Osteoblast (primary cell): ENCODE measurements at regions not wholly inside any gene's neighbourhood (a gene's known extent, or its start where the extent isn't known, plus 50 kb on each side); places are given as distances from the start of the nearest gene placed in this dataset.

Experiments used
- DNase-seq: peaks from one replicate; pipeline ENCODE4 v3.0.0; 2011; ENCODE audit warnings: low spot score, mixed read lengths; ENCODE audit not compliant: insufficient read length; ENCODE audit errors: missing footprints
- H2AFZ ChIP-seq: 2 replicates; pipeline ENCODE4 v1.6.0; 2011; ENCODE audit warnings: mild to moderate bottlenecking, low read length
- H3K27ac ChIP-seq: 2 replicates; pipeline ENCODE4 v1.5.1; 2011; ENCODE audit warnings: mild to moderate bottlenecking, low read depth, low read length, moderate library complexity
- H3K27me3 ChIP-seq: 2 replicates; pipeline ENCODE4 v1.6.0; 2012; ENCODE audit warnings: mild to moderate bottlenecking, control low read depth, inconsistent platforms, low read length, moderate library complexity; ENCODE audit not compliant: insufficient read depth
- H3K36me3 ChIP-seq: 2 replicates; pipeline ENCODE4 v1.5.1; 2011; ENCODE audit warnings: mild to moderate bottlenecking, low read length, control low read depth, moderate library complexity; ENCODE audit not compliant: insufficient read depth
- H3K4me1 ChIP-seq: 2 replicates; pipeline ENCODE4 v1.5.1; 2011; ENCODE audit warnings: mild to moderate bottlenecking, low read length, control low read depth, moderate library complexity; ENCODE audit not compliant: insufficient read depth
- H3K4me2 ChIP-seq: 2 replicates; pipeline ENCODE4 v1.6.0; 2011; ENCODE audit warnings: mild to moderate bottlenecking, low read length; ENCODE audit not compliant: insufficient read depth
- H3K4me3 ChIP-seq: fragments of 200-600 bp; sonication (generic); 3 replicates; pipeline ENCODE4 v1.5.1; 2012; ENCODE audit warnings: mild to moderate bottlenecking, low read length, inconsistent platforms; ENCODE audit not compliant: insufficient read depth
- H3K79me2 ChIP-seq: 2 replicates; pipeline ENCODE4 v1.6.0; 2012; ENCODE audit warnings: mild to moderate bottlenecking, low read length, control low read depth, inconsistent platforms; ENCODE audit not compliant: insufficient read depth
- H3K9me3 ChIP-seq: 2 replicates; pipeline ENCODE4 v1.5.1; 2011; ENCODE audit warnings: low read depth, low read length, control low read depth
- H4K20me1 ChIP-seq: 2 replicates; pipeline ENCODE4 v1.6.0; 2012; ENCODE audit warnings: mild to moderate bottlenecking, low read length, control low read depth; ENCODE audit not compliant: insufficient read depth
- CTCF ChIP-seq: IDR thresholded peaks from 2 replicates; pipeline ENCODE4 v1.5.1; 2011; ENCODE audit warnings: mild to moderate bottlenecking, low read depth, low read length, moderate library complexity; ENCODE audit errors: extremely low read depth

GRCh38 chr7:25770670-25771069, 381.3 kb upstream of the NFE2L3 start:
- H3K9me3 ChIP-seq: no peaks in the 10 kb centered on the region
- H3K79me2 ChIP-seq: no peaks in the 10 kb centered on the region
- H3K4me3 ChIP-seq: no peak overlapping the region
- H3K4me2 ChIP-seq: no peak overlapping the region
- no peaks in the 10 kb centered on the region for H3K27me3 ChIP-seq
- no peak for TF ChIP-seq CTCF
- no peaks in the 10 kb centered on the region for H3K4me1 ChIP-seq
- no peak for DNase-seq
- no peaks in the 10 kb centered on the region for H4K20me1 ChIP-seq
- no peak overlapping the region for H3K27ac ChIP-seq
- H2AFZ ChIP-seq: no peak overlapping the region
- no peaks in the 10 kb centered on the region for H3K36me3 ChIP-seq

- Histone ChIP-seq H3K9me3 (no peaks in the 10 kb centered on the region), H3K79me2 (no peaks in the 10 kb centered on the region), H3K4me3 (no peak overlapping the region), H3K27ac (no peak overlapping the region), H3K4me2 (no peak overlapping the region), H3K4me1 (no peaks in the 10 kb centered on the region), H4K20me1 (no peaks in the 10 kb centered on the region), H3K27me3 (no peaks in the 10 kb centered on the region), H2AFZ (no peak overlapping the region), H3K36me3 (no peaks in the 10 kb centered on the region)
- TF ChIP-seq CTCF: no peak
- no peak for DNase-seq
Measured at GRCh38 chr7:25771491-25771890, 380.5 kb upstream of the NFE2L3 start.

GRCh38 chr7:25772802-25773201, 379.2 kb upstream of the NFE2L3 start:
- Histone ChIP-seq H3K27me3 (no peaks in the 10 kb centered on the region), H3K4me2 (no peak overlapping the region), H2AFZ (no peak overlapping the region), H3K4me3 (no peak overlapping the region), H3K4me1 (no peaks in the 10 kb centered on the region), H3K36me3 (no peaks in the 10 kb centered on the region), H3K27ac (no peak overlapping the region), H3K9me3 (no peaks in the 10 kb centered on the region), H3K79me2 (no peaks in the 10 kb centered on the region), H4K20me1 (no peaks in the 10 kb centered on the region)
- no peak for DNase-seq
- TF ChIP-seq CTCF: no peak

GRCh38 chr7:25774675-25775074, 377.3 kb upstream of the NFE2L3 start:
- Histone ChIP-seq H3K4me2 (no peak overlapping the region), H3K27me3 (no peaks in the 10 kb centered on the region), H4K20me1 (no peaks in the 10 kb centered on the region), H3K79me2 (no peaks in the 10 kb centered on the region), H3K27ac (no peak overlapping the region), H3K36me3 (no peaks in the 10 kb centered on the region), H3K4me1 (no peaks in the 10 kb centered on the region), H3K9me3 (no peaks in the 10 kb centered on the region), H2AFZ (no peak overlapping the region), H3K4me3 (no peak overlapping the region)
- no peak for DNase-seq
- TF ChIP-seq CTCF: no peak
